SK-N-SH (cell line): ENCODE measurements at regions not wholly inside any gene's neighbourhood (a gene's known extent, or its start where the extent isn't known, plus 50 kb on each side); places are given as distances from the start of the nearest gene placed in this dataset.

ENCODE experiments used
- CTCF ChIA-PET: fragments of 300-600, 350-600 bp; formaldehyde crosslinking; extraction: SDS; loops from one replicate; lab custom pipeline; 2021; lab: Yijun Ruan, JAX
- POLR2A ChIA-PET: fragments of 350-600 bp; sonication (Branson Sonifier 250); formaldehyde crosslinking; extraction: SDS; loops from one replicate; lab custom pipeline; 2020; ENCODE audit warnings: antibody characterized with exemption, inconsistent platforms; lab: Yijun Ruan, JAX
- DNase-seq: peaks from one replicate; pipeline ENCODE4 v3.0.0; 2012
- H2AFZ ChIP-seq: fragments of 200-600 bp; sonication (generic); 2 replicates; pipeline ENCODE4 v1.8.1; 2016; ENCODE audit warnings: antibody characterized with exemption, mild to moderate bottlenecking, low read depth
- H3F3A ChIP-seq: fragments of 200-600 bp; sonication (generic); replicated peaks from 2 replicates; pipeline ENCODE3; 2016; ENCODE audit warnings: antibody characterized with exemption, mild to moderate bottlenecking; ENCODE audit not compliant: insufficient read depth
- H3K27ac ChIP-seq, 2 experiments: fragments of 200-500 bp in 1 of 2; fragments of 200-600 bp in 1 of 2; sonication (Bioruptor generic) in 1 of 2; sonication (generic), shearing (Covaris generic) in 1 of 2; 2 replicates each; pipeline versions ENCODE4 v1.5.1 to v1.6.1; 2014 to 2016; ENCODE audit warnings: low read depth in 2 of 2, inconsistent platforms in 1 of 2, low read length in 1 of 2, mild to moderate bottlenecking in 1 of 2, mixed read lengths in 1 of 2
- H3K27me3 ChIP-seq: fragments of 200-600 bp; sonication (generic), shearing (Covaris generic); 2 replicates; pipeline ENCODE4 v1.6.1; 2016; ENCODE audit warnings: mixed run types; ENCODE audit not compliant: insufficient read depth
- H3K36me3 ChIP-seq, 2 experiments: fragments of 200-500 bp in 1 of 2; fragments of 200-600 bp in 1 of 2; sonication (Bioruptor generic) in 1 of 2; sonication (generic) in 1 of 2; replicated peaks in 1 of 2; 2 replicates each; pipeline versions ENCODE3 to v1.5.1; 2014 to 2016; ENCODE audit warnings: low read length in 1 of 2, mild to moderate bottlenecking in 1 of 2; ENCODE audit not compliant: insufficient read depth in 2 of 2, control insufficient read depth in 1 of 2
- H3K4me1 ChIP-seq, 2 experiments: fragments of 200-500 bp in 1 of 2; fragments of 200-600 bp in 1 of 2; sonication (Bioruptor generic) in 1 of 2; sonication (generic), shearing (Covaris generic) in 1 of 2; 2 replicates each; pipeline versions ENCODE4 v1.5.1 to v1.6.1; 2014 to 2016; ENCODE audit warnings: low read depth in 1 of 2, low read length in 1 of 2, mixed run types in 1 of 2; ENCODE audit not compliant: insufficient read depth in 2 of 2, control insufficient read depth in 1 of 2
- H3K4me2 ChIP-seq: fragments of 200-600 bp; sonication (generic), shearing (Covaris generic); 2 replicates; pipeline ENCODE4 v1.6.1; 2017; ENCODE audit warnings: mixed run types
- H3K4me3 ChIP-seq, 2 experiments: fragments of 200-500 bp in 1 of 2; fragments of 200-600 bp in 1 of 2; sonication (Bioruptor generic) in 1 of 2; sonication (generic), shearing (Covaris generic) in 1 of 2; 2 replicates each; pipeline versions ENCODE4 v1.5.1 to v1.8.1; 2014 to 2016; ENCODE audit warnings: low read depth in 2 of 2, inconsistent platforms in 1 of 2, low read length in 1 of 2, mild to moderate bottlenecking in 1 of 2, mixed read lengths in 1 of 2, moderate library complexity in 1 of 2
- H3K79me2 ChIP-seq: fragments of 200-600 bp; sonication (generic); 2 replicates; pipeline ENCODE4 v1.8.1; 2017; ENCODE audit warnings: mild to moderate bottlenecking; ENCODE audit not compliant: insufficient read depth
- H3K9ac ChIP-seq: fragments of 200-600 bp; sonication (generic); 2 replicates; pipeline ENCODE4 v1.6.1; 2017; ENCODE audit warnings: mixed run types
- H3K9me2 ChIP-seq: fragments of 200-600 bp; sonication (generic); 2 replicates; pipeline ENCODE4 v1.6.1; 2017; ENCODE audit warnings: mixed run types
- H3K9me3 ChIP-seq: fragments of 200-600 bp; sonication (generic); 2 replicates; pipeline ENCODE4 v1.6.1; 2017; ENCODE audit warnings: mixed run types, mild to moderate bottlenecking, moderate library complexity
- H4K20me1 ChIP-seq: fragments of 200-600 bp; sonication (generic); 2 replicates; pipeline ENCODE4 v1.6.1; 2017; ENCODE audit warnings: mild to moderate bottlenecking, mixed run types; ENCODE audit not compliant: insufficient read depth
- CHD2 ChIP-seq: fragments of 150-350 bp; IDR thresholded peaks from 2 replicates; pipeline ENCODE4 v1.6.1; 2018; ENCODE audit warnings: low read length; ENCODE audit not compliant: partially characterized antibody
- ELF1 ChIP-seq: IDR thresholded peaks from 2 replicates; pipeline ENCODE4 v1.4.0; 2012
- EZH2phosphoT487 ChIP-seq: fragments of 200-600 bp; sonication (generic); IDR thresholded peaks from 2 replicates; pipeline ENCODE4 v1.6.1; 2017; ENCODE audit warnings: low read depth, mixed run types, mild to moderate bottlenecking, antibody characterized with exemption, moderate library complexity, borderline replicate concordance
- FOSL2 ChIP-seq: IDR thresholded peaks from 2 replicates; pipeline ENCODE4 v1.4.0; 2012; ENCODE audit warnings: low read depth, mild to moderate bottlenecking, moderate library complexity, borderline replicate concordance
- GABPA ChIP-seq: IDR thresholded peaks from 2 replicates; pipeline ENCODE4 v1.4.0; 2012; ENCODE audit warnings: low read depth, mild to moderate bottlenecking
- GATA2 ChIP-seq: sonication (generic); formaldehyde crosslinking; IDR thresholded peaks from 2 replicates; pipeline ENCODE4 v1.5.0; 2020; ENCODE audit warnings: mild to moderate bottlenecking, missing genetic modification reagents
- JUND ChIP-seq: IDR thresholded peaks from 2 replicates; pipeline ENCODE4 v1.4.0; 2012
- MAX ChIP-seq: IDR thresholded peaks from 2 replicates; pipeline ENCODE4 v1.4.0; 2012; ENCODE audit warnings: low read depth
- MEF2A ChIP-seq: IDR thresholded peaks from 2 replicates; pipeline ENCODE4 v1.4.0; 2012; ENCODE audit warnings: low read depth, borderline replicate concordance
- MXI1 ChIP-seq: IDR thresholded peaks from 2 replicates; pipeline ENCODE4 v1.6.1; 2012; ENCODE audit warnings: mild to moderate bottlenecking, low read depth, low read length, improper control_type of control experiment
- NRF1 ChIP-seq: IDR thresholded peaks from 2 replicates; pipeline ENCODE4 v1.6.1; 2012; ENCODE audit warnings: low read depth, mild to moderate bottlenecking, low read length
- POLR2AphosphoS5 ChIP-seq: IDR thresholded peaks from 2 replicates; pipeline ENCODE4 v1.6.1; 2012; ENCODE audit warnings: low read depth, low read length
- RAD21 ChIP-seq: IDR thresholded peaks from 2 replicates; pipeline ENCODE4 v1.6.1; 2012; ENCODE audit warnings: mild to moderate bottlenecking, low read length
- RCOR1 ChIP-seq: fragments of 150-350 bp; IDR thresholded peaks from 2 replicates; pipeline ENCODE4 v1.6.1; 2017; ENCODE audit warnings: antibody characterized with exemption, low read length
- SIN3A ChIP-seq: IDR thresholded peaks from 2 replicates; pipeline ENCODE4 v1.6.1; 2012; ENCODE audit warnings: low read depth, mild to moderate bottlenecking, low read length, moderate library complexity, borderline replicate concordance
- SMC3 ChIP-seq: IDR thresholded peaks from 2 replicates; pipeline ENCODE4 v1.6.1; 2012; ENCODE audit warnings: low read depth, low read length, improper control_type of control experiment
- TCF12 ChIP-seq: IDR thresholded peaks from 2 replicates; pipeline ENCODE4 v1.4.0; 2012
- TEAD4 ChIP-seq: IDR thresholded peaks from 2 replicates; pipeline ENCODE4 v1.4.0; 2012; ENCODE audit warnings: mild to moderate bottlenecking, borderline replicate concordance; ENCODE audit not compliant: insufficient read depth
- USF2 ChIP-seq: fragments of 150-350 bp; IDR thresholded peaks from 2 replicates; pipeline ENCODE4 v1.6.1; 2017; ENCODE audit warnings: antibody characterized with exemption, low read length, low read depth, borderline replicate concordance
- YY1 ChIP-seq: IDR thresholded peaks from 2 replicates; pipeline ENCODE4 v1.4.0; 2012; ENCODE audit warnings: low read depth, mild to moderate bottlenecking
- WGBS: methylation state at CpG from one replicate; pipeline ENCODE4 v1.1.6; 2017; ENCODE audit warnings: low lambda C conversion rate; 5-methylcytosine and 5-hydroxymethylcytosine counted together

DNA sequence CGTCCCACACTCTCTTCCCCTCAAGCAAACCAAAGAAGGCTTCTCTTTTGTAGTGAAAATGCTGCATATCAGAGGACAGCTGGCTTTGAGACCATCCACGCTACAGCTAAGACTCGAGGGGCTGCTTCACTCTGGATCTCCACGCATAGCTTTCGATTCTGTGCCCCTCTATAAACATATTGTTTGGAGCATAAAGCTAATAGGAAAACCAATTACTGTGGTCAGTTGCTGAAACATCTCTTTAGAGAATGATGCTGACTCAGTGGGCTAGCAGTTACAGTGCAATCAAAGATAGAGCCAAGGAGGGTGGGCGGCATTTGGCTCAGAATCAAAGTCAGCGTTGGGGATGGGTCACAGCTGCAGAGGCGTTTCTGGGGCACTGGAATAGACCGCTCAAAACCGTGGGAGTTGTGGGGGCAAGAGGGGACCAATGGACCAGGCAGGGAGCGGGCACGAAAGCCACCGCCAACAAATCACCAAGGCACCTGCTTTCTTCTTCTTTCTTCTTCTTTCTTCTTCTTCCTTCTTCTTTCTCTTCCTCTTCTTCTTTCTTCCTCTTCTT is 76.7 kb downstream of the RASL11A start:
- Histone ChIP-seq H3K36me3 (no peaks in the 10 kb centered on the region), H2AFZ (no peak overlapping the region), H3K9ac (no peak overlapping the region), H3K4me2 (no peak overlapping the region), H3K9me2 (no peaks in the 10 kb centered on the region), H3F3A (no peaks in the 10 kb centered on the region), H3K79me2 (no peaks in the 10 kb centered on the region), H3K27me3 (peaks cover 50% of the 10 kb centered on the region), H3K4me3 (no peak overlapping the region), H4K20me1 (no peaks in the 10 kb centered on the region), H3K9me3 (no peaks in the 10 kb centered on the region), H3K4me1 (no peaks in the 10 kb centered on the region), H3K27ac (no peak overlapping the region)
- no peak for DNase-seq
- ChIA-PET POLR2A (interaction anchor here (1.0 kb wide), 1 partner anchor 8 kb away, joined by 3 read pairs; no protein-coding TSS in a partner anchor), CTCF (interaction anchor here (0.6 to 3.7 kb wide), 8 partner anchors 12 to 400 kb away, joined by 3 to 26 read pairs (median 10); partner anchors contain the start of gene RASL11A)
- no peak for TF ChIP-seq POLR2AphosphoS5
- no peak for TF ChIP-seq ELF1
- no peak for TF ChIP-seq JUND
- no peak for TF ChIP-seq MAX
- no peak for TF ChIP-seq RCOR1
- TF ChIP-seq MEF2A: no peak
- no peak for TF ChIP-seq NRF1
- TF ChIP-seq CHD2: no peak
- TF ChIP-seq GATA2 (CRISPR knock-in tag): no peak
- no peak for TF ChIP-seq GABPA
- TF ChIP-seq EZH2phosphoT487: no peak
- 24% methylated on average over 13 of the region's 13 CpGs for WGBS

GRCh38 chr13:27348461-27348860 is 76.0 kb upstream of the GTF3A start:
- no peaks in the 10 kb centered on the region for H3F3A ChIP-seq
- WGBS: 5% methylated on average over 6 of the region's 6 CpGs

More at GRCh38 chr13:27348461-27348860, 76.0 kb upstream of the GTF3A start:
- ChIA-PET POLR2A (interaction anchor here (1.0 kb wide), 1 partner anchor 9 kb away, joined by 3 read pairs; no protein-coding TSS in a partner anchor), CTCF (interaction anchor here (1.0 to 3.7 kb wide), 10 partner anchors 9 to 636 kb away, joined by 3 to 26 read pairs (median 8); partner anchors contain the start of gene RASL11A)
- TF ChIP-seq SMC3: no peak
- no peak for TF ChIP-seq USF2
- no peak for TF ChIP-seq YY1
- TF ChIP-seq FOSL2: no peak
- no peak for TF ChIP-seq GATA2 (CRISPR knock-in tag)
- TF ChIP-seq MXI1: no peak
- TF ChIP-seq RAD21: no peak
- TF ChIP-seq TEAD4: no peak
- no peak for TF ChIP-seq SIN3A
- TF ChIP-seq RCOR1: no peak
- TF ChIP-seq GABPA: no peak
- no peak for TF ChIP-seq TCF12
- H3K27ac ChIP-seq: no peak overlapping the region
- no peaks in the 10 kb centered on the region for H3K4me1 ChIP-seq
- H3K79me2 ChIP-seq: no peaks in the 10 kb centered on the region
- H2AFZ ChIP-seq: no peak overlapping the region
- no peaks in the 10 kb centered on the region for H3K9me2 ChIP-seq
- H3K36me3 ChIP-seq: no peaks in the 10 kb centered on the region
- no peak overlapping the region for H3K4me2 ChIP-seq
- DNase-seq: no peak
- H3K9ac ChIP-seq: no peak overlapping the region
- H3K9me3 ChIP-seq: no peaks in the 10 kb centered on the region
- no peaks in the 10 kb centered on the region for H4K20me1 ChIP-seq
- H3K4me3 ChIP-seq: no peak overlapping the region
- peaks cover 38% of the 10 kb centered on the region; the same call in 1 of the 2 replicates for H3K27me3 ChIP-seq
